SU-DHL-6 (cell line): ENCODE measurements at regions not wholly inside any gene's neighbourhood (a gene's known extent, or its start where the extent isn't known, plus 50 kb on each side); places are given as distances from the start of the nearest gene placed in this dataset.

Source experiments
- H2AFZ ChIP-seq: fragments of 200-600 bp; sonication (generic); 2 replicates; pipeline ENCODE4 v1.6.1; 2014; ENCODE audit warnings: low read depth, mild to moderate bottlenecking, moderate library complexity, mixed read lengths, antibody characterized with exemption, low read length; ENCODE audit not compliant: severe bottlenecking
- H3F3A ChIP-seq: fragments of 200-600 bp; shearing (Covaris generic); 2 replicates; pipeline ENCODE4 v1.6.0; 2016; ENCODE audit warnings: antibody characterized with exemption, mild to moderate bottlenecking; ENCODE audit not compliant: insufficient read depth
- H3K27ac ChIP-seq: fragments of 200-600 bp; sonication (generic); 2 replicates; pipeline ENCODE4 v1.5.1; 2016; ENCODE audit warnings: low read depth, mild to moderate bottlenecking, low read length, moderate library complexity, mixed read lengths
- H3K27me3 ChIP-seq: fragments of 200-600 bp; sonication (generic), shearing (Covaris generic); 2 replicates; pipeline ENCODE4 v1.6.0; 2014; ENCODE audit warnings: mild to moderate bottlenecking, low read length
- H3K36me3 ChIP-seq: fragments of 200-600 bp; sonication (generic); 2 replicates; pipeline ENCODE4 v1.6.1; 2014; ENCODE audit warnings: mild to moderate bottlenecking, low read length, mixed read lengths
- H3K4me2 ChIP-seq: fragments of 300-600, 200-600 bp; shearing (Covaris generic), sonication (generic); 2 replicates; pipeline ENCODE4 v1.6.0; 2014; ENCODE audit warnings: low read length, low read depth, mild to moderate bottlenecking; ENCODE audit not compliant: poor library complexity, severe bottlenecking
- H3K4me3 ChIP-seq: fragments of 200-600 bp; sonication (generic); 2 replicates; pipeline ENCODE4 v1.5.1; 2014; ENCODE audit warnings: antibody characterized with exemption, low read length, mild to moderate bottlenecking, mixed read lengths; ENCODE audit not compliant: insufficient read depth, poor library complexity, severe bottlenecking
- H3K79me2 ChIP-seq: fragments of 200-600 bp; sonication (generic); 2 replicates; pipeline ENCODE4 v1.6.1; 2014; ENCODE audit warnings: mild to moderate bottlenecking, low read length, moderate library complexity; ENCODE audit not compliant: insufficient read depth
- H3K9ac ChIP-seq: fragments of 200-600 bp; sonication (generic); 2 replicates; pipeline ENCODE4 v1.7.0; 2014; ENCODE audit warnings: mild to moderate bottlenecking, low read length
- H3K9me2 ChIP-seq: fragments of 200-600 bp; sonication (generic); replicated peaks from 2 replicates; pipeline ENCODE4 v1.6.1; 2014; ENCODE audit warnings: low read length; ENCODE audit not compliant: insufficient read depth
- H3K9me3 ChIP-seq: fragments of 200-600 bp; sonication (generic); 2 replicates; pipeline ENCODE4 v1.6.1; 2014; ENCODE audit warnings: low read length, mixed read lengths; ENCODE audit not compliant: insufficient read depth
- H4K20me1 ChIP-seq: fragments of 200-600 bp; sonication (generic); 2 replicates; pipeline ENCODE4 v1.6.1; 2014; ENCODE audit warnings: low read depth, mild to moderate bottlenecking, antibody characterized with exemption, low read length, moderate library complexity, mixed read lengths
- EZH2phosphoT487 ChIP-seq: fragments of 200-600 bp; sonication (generic), shearing (Covaris generic); conservative IDR thresholded peaks from 2 replicates; pipeline ENCODE4 v1.6.1; 2018; ENCODE audit warnings: mild to moderate bottlenecking, antibody characterized with exemption, low read length, moderate library complexity, mixed read lengths
- TF ChIP-seq, protein P1 (sequence below): fragments of 200-600 bp; sonication (generic); IDR thresholded peaks from one replicate; pipeline ENCODE4 v1.5.1; 2017; ENCODE audit warnings: antibody characterized with exemption, mild to moderate bottlenecking, low read length, moderate library complexity; ENCODE audit not compliant: insufficient read depth, poor library complexity, severe bottlenecking

DNA sequence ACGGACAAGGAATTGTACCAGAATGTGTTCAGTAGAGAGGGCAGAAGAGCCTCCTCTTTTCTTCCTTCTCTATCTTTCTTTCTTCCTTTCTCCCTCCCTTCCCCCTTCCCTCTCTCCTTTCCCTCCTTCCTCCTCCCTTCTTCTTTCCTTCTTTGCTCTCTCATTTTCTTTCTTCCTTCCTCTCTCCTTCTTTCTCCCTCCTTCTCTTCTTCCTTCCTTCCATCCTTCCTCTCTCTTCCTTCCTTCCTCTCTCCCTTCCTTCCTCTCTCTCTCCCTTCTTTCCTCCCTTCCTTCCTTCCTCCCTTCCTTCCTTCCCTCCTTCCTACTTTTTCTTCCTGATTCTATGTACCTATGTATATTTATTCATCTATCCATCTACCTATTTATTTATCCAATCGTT, 59.7 kb upstream of the SDK2 start:
- no peaks in the 10 kb centered on the region for H3K27me3 ChIP-seq
- H3K9ac ChIP-seq: no peak overlapping the region
- no peaks in the 10 kb centered on the region for H4K20me1 ChIP-seq

DNA sequence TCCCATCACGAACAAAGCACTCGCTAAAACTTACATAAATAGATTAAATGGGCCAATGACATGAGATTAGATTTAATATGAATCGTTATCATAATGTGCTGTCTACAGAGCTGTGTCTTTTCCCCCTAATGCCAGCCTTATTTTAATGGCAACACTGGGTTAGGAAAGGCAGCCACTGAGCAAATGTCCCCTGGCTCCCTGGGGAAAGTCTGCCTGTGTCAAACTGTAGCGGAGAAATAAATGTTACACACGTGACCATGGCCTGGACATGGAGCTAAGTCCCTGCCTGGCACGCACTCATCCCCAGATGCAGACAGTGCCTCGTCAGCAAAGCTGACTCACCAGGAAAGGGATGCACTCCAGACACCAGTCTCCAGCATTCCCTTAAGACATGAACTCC, 61.3 kb upstream of the SDK2 start:
- Histone ChIP-seq H4K20me1 (no peaks in the 10 kb centered on the region), H2AFZ (no peak overlapping the region), H3K4me3 (no peak overlapping the region), H3K79me2 (no peaks in the 10 kb centered on the region), H3K27me3 (no peaks in the 10 kb centered on the region), H3F3A (no peaks in the 10 kb centered on the region), H3K36me3 (no peaks in the 10 kb centered on the region), H3K9me3 (no peaks in the 10 kb centered on the region), H3K9ac (no peak overlapping the region), H3K4me2 (no peak overlapping the region), H3K27ac (no peak overlapping the region), H3K9me2 (no peaks in the 10 kb centered on the region)
- TF ChIP-seq EZH2phosphoT487: no peak
- TF ChIP-seq, protein P1, sequence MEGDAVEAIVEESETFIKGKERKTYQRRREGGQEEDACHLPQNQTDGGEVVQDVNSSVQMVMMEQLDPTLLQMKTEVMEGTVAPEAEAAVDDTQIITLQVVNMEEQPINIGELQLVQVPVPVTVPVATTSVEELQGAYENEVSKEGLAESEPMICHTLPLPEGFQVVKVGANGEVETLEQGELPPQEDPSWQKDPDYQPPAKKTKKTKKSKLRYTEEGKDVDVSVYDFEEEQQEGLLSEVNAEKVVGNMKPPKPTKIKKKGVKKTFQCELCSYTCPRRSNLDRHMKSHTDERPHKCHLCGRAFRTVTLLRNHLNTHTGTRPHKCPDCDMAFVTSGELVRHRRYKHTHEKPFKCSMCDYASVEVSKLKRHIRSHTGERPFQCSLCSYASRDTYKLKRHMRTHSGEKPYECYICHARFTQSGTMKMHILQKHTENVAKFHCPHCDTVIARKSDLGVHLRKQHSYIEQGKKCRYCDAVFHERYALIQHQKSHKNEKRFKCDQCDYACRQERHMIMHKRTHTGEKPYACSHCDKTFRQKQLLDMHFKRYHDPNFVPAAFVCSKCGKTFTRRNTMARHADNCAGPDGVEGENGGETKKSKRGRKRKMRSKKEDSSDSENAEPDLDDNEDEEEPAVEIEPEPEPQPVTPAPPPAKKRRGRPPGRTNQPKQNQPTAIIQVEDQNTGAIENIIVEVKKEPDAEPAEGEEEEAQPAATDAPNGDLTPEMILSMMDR: no peak

More for the DNA sequence above, 59.7 kb upstream of the SDK2 start:
- Histone ChIP-seq H3K79me2 (no peaks in the 10 kb centered on the region), H3K4me3 (no peak overlapping the region), H3F3A (no peaks in the 10 kb centered on the region), H3K9me3 (no peaks in the 10 kb centered on the region), H3K27ac (no peak overlapping the region), H3K9me2 (no peaks in the 10 kb centered on the region), H3K4me2 (no peak overlapping the region), H2AFZ (no peak overlapping the region), H3K36me3 (no peaks in the 10 kb centered on the region)
- TF ChIP-seq EZH2phosphoT487: no peak
- TF ChIP-seq, protein P1: no peak

DNA sequence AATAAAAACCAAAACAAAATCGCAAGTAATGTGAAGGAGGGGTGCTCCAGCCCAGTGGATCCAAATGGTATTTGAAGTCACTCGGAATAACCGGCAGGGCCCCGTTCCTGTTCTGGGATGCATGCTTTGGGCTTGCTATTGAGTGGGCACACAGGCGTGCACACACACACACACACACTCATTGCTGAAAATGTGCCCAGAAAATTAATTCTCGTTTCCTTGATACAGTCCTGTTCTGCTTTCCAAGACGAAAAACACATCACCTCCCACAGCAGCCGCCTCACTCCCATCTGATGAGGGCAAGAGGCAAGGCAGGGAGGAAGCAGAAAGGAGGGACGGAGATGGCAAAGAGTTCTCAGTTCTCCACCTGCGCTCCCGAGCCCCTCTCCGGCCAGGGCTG, 62.2 kb upstream of the SDK2 start:
- no peaks in the 10 kb centered on the region for H3K27me3 ChIP-seq
- no peaks in the 10 kb centered on the region for H3K9me3 ChIP-seq
- H3K27ac ChIP-seq: no peak overlapping the region
- no peaks in the 10 kb centered on the region for H3K9me2 ChIP-seq
- no peak overlapping the region for H3K4me2 ChIP-seq
- no peak overlapping the region for H3K9ac ChIP-seq
- TF ChIP-seq EZH2phosphoT487: no peak
- TF ChIP-seq, protein P1: no peak
- H3K36me3 ChIP-seq: no peaks in the 10 kb centered on the region
- no peak overlapping the region for H3K4me3 ChIP-seq
- H3F3A ChIP-seq: no peaks in the 10 kb centered on the region
- H2AFZ ChIP-seq: no peak overlapping the region
- H3K79me2 ChIP-seq: no peaks in the 10 kb centered on the region
- H4K20me1 ChIP-seq: no peaks in the 10 kb centered on the region

DNA sequence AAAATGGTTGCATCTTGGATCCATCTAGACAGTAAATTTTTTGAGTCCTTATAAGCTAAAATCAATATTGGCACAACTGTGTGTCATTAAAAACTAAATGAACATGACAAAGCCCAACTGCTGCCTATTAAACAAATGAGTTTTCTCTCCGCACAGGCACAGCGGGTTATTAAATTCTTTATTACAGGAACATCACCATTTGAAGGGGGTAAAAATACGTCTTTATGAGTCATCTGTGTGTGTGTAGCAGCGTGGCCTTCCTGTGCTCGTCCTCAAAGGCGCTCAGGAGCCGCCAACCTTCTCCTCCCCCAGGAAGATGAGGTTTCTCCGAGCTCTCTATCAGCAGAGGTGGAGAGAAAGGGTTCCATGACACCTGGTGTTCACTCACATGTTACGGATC, 62.6 kb upstream of the SDK2 start:
- Histone ChIP-seq H2AFZ (no peak overlapping the region), H4K20me1 (no peaks in the 10 kb centered on the region), H3K9ac (no peak overlapping the region), H3K27me3 (no peaks in the 10 kb centered on the region), H3K27ac (no peak overlapping the region), H3K36me3 (no peaks in the 10 kb centered on the region), H3K4me3 (no peak overlapping the region), H3K4me2 (no peak overlapping the region), H3K9me3 (no peaks in the 10 kb centered on the region), H3K9me2 (no peaks in the 10 kb centered on the region), H3F3A (no peaks in the 10 kb centered on the region), H3K79me2 (no peaks in the 10 kb centered on the region)
- TF ChIP-seq EZH2phosphoT487: no peak
- TF ChIP-seq, protein P1: no peak
